HG03060 (cell line): ENCODE measurements at regions not wholly inside any gene's neighbourhood (a gene's known extent, or its start where the extent isn't known, plus 50 kb on each side); places are given as distances from the start of the nearest gene placed in this dataset.

Experiments
- ATAC-seq: cut with Tn5 transposase; IDR thresholded peaks from one replicate; pipeline ENCODE4 v1.9.1; 2021; ENCODE audit warnings: low read depth, moderate number of reproducible peaks; ENCODE audit not compliant: unreplicated experiment

- ATAC-seq, result no peak
Measured at GRCh38 chr2:221649051-221649775, 77.1 kb upstream of the EPHA4 start.

DNA sequence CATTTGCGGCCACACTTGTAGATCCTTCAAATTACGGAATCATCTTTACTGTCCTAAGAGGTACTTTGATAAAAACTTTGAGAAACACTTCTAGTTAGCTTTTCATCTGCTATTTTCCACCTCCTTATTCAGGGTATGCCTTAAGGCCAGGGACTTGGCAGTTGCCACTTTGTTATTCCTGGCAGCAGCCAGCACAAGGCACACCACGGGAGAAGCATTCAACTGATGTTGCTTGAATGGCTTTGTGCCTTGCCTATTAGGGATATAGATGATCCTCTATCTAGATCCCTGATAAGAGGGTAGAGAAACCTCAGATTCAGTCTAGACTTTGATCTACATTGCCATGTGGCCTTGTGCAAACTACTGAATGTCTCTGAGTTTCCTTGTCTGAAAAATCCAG is 70.3 kb upstream of the EPHA4 start:
- ATAC-seq, result no peak

DNA sequence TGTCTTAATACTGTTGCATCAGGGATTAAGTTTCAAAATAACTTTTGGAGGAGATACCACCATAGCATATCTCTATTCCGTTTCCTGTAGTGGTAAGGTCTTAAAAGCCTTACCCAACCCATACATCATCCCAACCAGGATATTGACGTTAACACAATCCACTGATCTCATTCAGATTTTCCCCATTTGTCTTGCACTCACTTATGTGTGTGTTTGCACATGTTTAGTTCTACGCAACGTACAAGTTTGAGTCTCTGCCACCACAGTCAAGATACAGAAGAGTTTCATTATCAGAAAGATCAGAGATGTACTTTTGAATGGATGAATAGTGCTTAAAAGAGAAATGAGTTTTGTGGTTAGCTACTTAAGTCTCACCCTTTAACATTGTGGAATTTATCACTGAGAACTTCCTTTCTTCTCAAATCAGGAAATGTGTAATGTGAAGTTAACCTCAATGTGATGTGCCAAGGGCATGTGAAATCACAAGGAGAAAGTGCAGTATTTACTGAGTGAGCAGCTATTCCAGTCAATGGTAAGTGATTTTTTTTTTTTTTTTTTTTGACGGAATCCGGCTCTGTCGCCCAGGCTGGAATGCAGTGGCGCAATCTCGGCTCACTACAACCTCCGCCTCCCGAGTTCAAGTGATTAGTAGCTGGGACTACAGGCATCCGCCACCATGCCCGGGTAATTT is 69.2 kb upstream of the EPHA4 start:
- ATAC-seq, result no peak

GRCh38 chr2:221640686-221641085 is 68.6 kb upstream of the EPHA4 start:
- ATAC-seq, result no peak

GRCh38 chr2:221637851-221638250 is 65.7 kb upstream of the EPHA4 start:
- ATAC-seq, result no peak

GRCh38 chr2:221635949-221636348 is 63.8 kb upstream of the EPHA4 start:
- no peak for ATAC-seq

DNA sequence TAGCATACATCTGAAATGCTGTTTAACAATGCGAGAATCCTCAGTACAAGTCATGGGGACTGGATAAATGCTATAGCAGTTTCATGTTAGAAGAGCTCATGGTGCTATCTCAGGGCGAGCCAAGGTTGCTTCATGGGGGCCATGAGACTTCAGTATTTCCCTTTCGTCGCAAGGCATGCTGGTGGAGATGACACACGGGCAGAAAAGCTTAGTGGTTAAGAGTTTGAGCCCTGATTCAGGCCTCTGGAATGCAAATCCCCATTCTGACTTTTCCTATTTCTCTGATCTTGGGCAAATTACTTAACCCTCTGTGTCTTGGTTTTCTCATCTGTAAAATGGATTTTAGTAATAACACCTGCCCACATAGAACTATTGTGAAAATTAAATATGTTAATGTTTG is 57.4 kb upstream of the EPHA4 start:
- ATAC-seq, result no peak

DNA sequence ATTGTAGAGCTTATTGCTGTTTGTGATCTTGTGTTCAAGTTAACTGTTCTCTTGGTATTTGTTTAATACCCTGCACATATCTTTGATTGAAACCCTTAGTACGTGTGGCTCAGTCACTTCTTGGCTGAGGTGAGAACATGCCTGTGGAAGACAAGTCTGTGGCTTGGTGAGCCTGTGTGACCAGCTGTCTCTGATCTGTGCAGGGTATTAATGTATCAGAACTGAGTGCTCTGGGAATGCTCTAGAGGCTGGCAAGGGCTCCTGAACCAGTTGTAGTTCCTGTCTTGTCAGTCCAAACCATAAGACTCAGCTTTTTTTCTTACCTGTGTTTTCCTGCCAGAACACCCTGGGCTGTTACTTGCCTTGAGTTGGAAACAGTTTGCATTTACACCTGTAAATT is 52.4 kb upstream of the EPHA4 start:
- no peak for ATAC-seq
